ENCODE measurements at regions not wholly inside any gene's neighbourhood (a gene's known extent, or its start where the extent isn't known, plus 50 kb on each side); places are given as distances from the start of the nearest gene placed in this dataset.
"Not testable (repeated sequence)": the region's sequence is repeated elsewhere in the genome, so short reads cannot be mapped to it uniquely, and the experiment has no call there.

DNA sequence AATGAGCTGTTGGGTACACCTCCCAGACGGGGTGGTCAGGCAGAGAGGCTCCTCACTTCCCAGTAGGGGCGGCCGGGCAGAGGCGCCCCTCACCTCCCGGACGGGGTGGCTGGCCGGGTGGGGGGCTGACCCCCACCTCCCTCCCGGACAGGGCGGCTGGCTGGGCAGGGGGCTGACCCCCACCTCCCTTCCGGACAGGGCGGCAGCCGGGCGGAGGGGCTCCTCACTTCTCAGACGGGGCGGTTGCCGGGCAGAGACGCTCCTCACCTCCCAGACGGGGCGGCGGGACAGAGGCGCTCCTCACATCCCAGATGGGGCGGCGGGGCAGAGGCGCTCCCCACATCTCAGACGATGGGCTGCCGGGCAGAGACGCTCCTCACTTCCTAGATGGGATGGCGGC is 105.6 kb upstream of the ALDH1A3 start:
- TF ChIP-seq POLR2A, CTCF (IDR thresholded peaks at IDR 0.05): not testable (repeated sequence)
